BLaER1 treated with 17β-estradiol and CSF1 and Interleukin-3, amounts not matched to agents 10 nM and 100 nM (cell line): ENCODE measurements at regions not wholly inside any gene's neighbourhood (a gene's known extent, or its start where the extent isn't known, plus 50 kb on each side); places are given as distances from the start of the nearest gene placed in this dataset.

Experiments
- H3K27ac ChIP-seq, 11 experiments: shearing (Covaris generic); formaldehyde crosslinking; 2 replicates each; pipeline ENCODE4 v1.8.1; 2022
- H3K27me3 ChIP-seq, 11 experiments: shearing (Covaris generic); formaldehyde crosslinking; 2 replicates each; pipeline ENCODE4 v1.8.1; 2022
- H3K36me3 ChIP-seq, 11 experiments: shearing (Covaris generic); formaldehyde crosslinking; 2 replicates each; pipeline ENCODE4 v1.8.1; 2022
- H3K4me1 ChIP-seq, 10 experiments: shearing (Covaris generic); formaldehyde crosslinking; 2 replicates each; pipeline ENCODE4 v1.8.1; 2022
- H3K4me2 ChIP-seq, 11 experiments: shearing (Covaris generic); formaldehyde crosslinking; 2 replicates each; pipeline ENCODE4 v1.8.1; 2022
- H3K4me3 ChIP-seq, 10 experiments: shearing (Covaris generic); formaldehyde crosslinking; 2 replicates each; pipeline ENCODE4 v1.8.1; 2022
- H3K9ac ChIP-seq, 11 experiments: shearing (Covaris generic); formaldehyde crosslinking; 2 replicates each; pipeline ENCODE4 v1.8.1; 2022
- H3K9me3 ChIP-seq, 11 experiments: shearing (Covaris generic); formaldehyde crosslinking; replicated peaks in 1 of 11; 2 replicates each; pipeline ENCODE4 v1.8.1; 2022
- H4K20me1 ChIP-seq, 11 experiments: shearing (Covaris generic); formaldehyde crosslinking; 2 replicates each; pipeline ENCODE4 v1.8.1; 2022
- Cebpa-rat ChIP-seq, 11 experiments: shearing (Covaris generic); IDR thresholded peaks; 2 replicates each; pipeline ENCODE4 v1.8.1; 2022

GRCh38 chr5:29085142-29085541 is 2046.8 kb upstream of the CDH9 start:
- no peaks in the 10 kb centered on the region for H3K36me3 ChIP-seq
- H4K20me1 ChIP-seq = no peaks in the 10 kb centered on the region
- peak overlapping the region in 3 of 11 experiments; percentile 7 to 50 (median 31); a peak in 5 of 22 replicates for H3K4me2 ChIP-seq
- TF ChIP-seq Cebpa-rat (IDR thresholded peaks at IDR 0.05) = no peak
- no peak overlapping the region for H3K4me3 ChIP-seq
- H3K9ac ChIP-seq = no peak overlapping the region
- H3K4me1 ChIP-seq = peaks cover 8 to 59% (median 9%) of the 10 kb centered on the region in 10 experiments
- no peak overlapping the region for H3K27ac ChIP-seq
- no peaks in the 10 kb centered on the region for H3K27me3 ChIP-seq
- H3K9me3 ChIP-seq = no peaks in the 10 kb centered on the region

- no peak overlapping the region for H3K27ac ChIP-seq
These were observed 2041.4 kb upstream of the CDH9 start for GRCh38 chr5:29079771-29080170.

GRCh38 chr5:29077451-29077850 is 2039.1 kb upstream of the CDH9 start:
- Histone ChIP-seq H3K4me3 (no peak overlapping the region), H3K27me3 (no peaks in the 10 kb centered on the region), H3K27ac (no peak overlapping the region), H3K4me2 (no peak overlapping the region), H3K9me3 (no peaks in the 10 kb centered on the region), H3K9ac (no peak overlapping the region), H4K20me1 (no peaks in the 10 kb centered on the region), H3K4me1 (peaks cover 0 to 13% (median 0%) of the 10 kb centered on the region in 10 experiments; a peak in 5 of 20 replicates), H3K36me3 (no peaks in the 10 kb centered on the region)
- TF ChIP-seq Cebpa-rat (IDR thresholded peaks at IDR 0.05) = no peak

More at GRCh38 chr5:29079771-29080170, 2041.4 kb upstream of the CDH9 start:
- no peak for TF ChIP-seq Cebpa-rat (IDR thresholded peaks at IDR 0.05)
- Histone ChIP-seq H3K4me1 (peaks cover 0 to 32% (median 0%) of the 10 kb centered on the region in 10 experiments; a peak in 6 of 20 replicates), H3K4me2 (no peak overlapping the region), H3K36me3 (no peaks in the 10 kb centered on the region), H3K9ac (no peak overlapping the region), H3K4me3 (no peak overlapping the region), H4K20me1 (no peaks in the 10 kb centered on the region), H3K27me3 (no peaks in the 10 kb centered on the region), H3K9me3 (no peaks in the 10 kb centered on the region)

GRCh38 chr5:29069104-29069402 is 2030.7 kb upstream of the CDH9 start:
- no peak for TF ChIP-seq Cebpa-rat (IDR thresholded peaks at IDR 0.05)
- H4K20me1 ChIP-seq = no peaks in the 10 kb centered on the region

GRCh38 chr5:29061381-29061780 is 2023.0 kb upstream of the CDH9 start:
- Histone ChIP-seq H4K20me1 (no peaks in the 10 kb centered on the region), H3K4me2 (no peak overlapping the region), H3K27me3 (no peaks in the 10 kb centered on the region), H3K27ac (no peak overlapping the region), H3K4me3 (no peak overlapping the region), H3K4me1 (no peaks in the 10 kb centered on the region), H3K9me3 (no peaks in the 10 kb centered on the region; a peak in 1 of 22 replicates), H3K9ac (no peak overlapping the region), H3K36me3 (no peaks in the 10 kb centered on the region)
- no peak for TF ChIP-seq Cebpa-rat (IDR thresholded peaks at IDR 0.05)

More at GRCh38 chr5:29069104-29069402, 2030.7 kb upstream of the CDH9 start:
- Histone ChIP-seq H3K4me1 (no peaks in the 10 kb centered on the region), H3K36me3 (no peaks in the 10 kb centered on the region), H3K4me3 (no peak overlapping the region), H3K27me3 (no peaks in the 10 kb centered on the region), H3K9ac (no peak overlapping the region), H3K4me2 (no peak overlapping the region), H3K27ac (no peak overlapping the region), H3K9me3 (no peaks in the 10 kb centered on the region; a peak in 1 of 22 replicates)

GRCh38 chr5:29054694-29055093 is 2016.3 kb upstream of the CDH9 start:
- no peak overlapping the region for H3K4me2 ChIP-seq
- no peak overlapping the region for H3K4me3 ChIP-seq
- TF ChIP-seq Cebpa-rat (IDR thresholded peaks at IDR 0.05) = no peak

GRCh38 chr5:29054282-29054681 is 2015.9 kb upstream of the CDH9 start:
- Histone ChIP-seq H3K9ac (no peak overlapping the region), H3K27me3 (no peaks in the 10 kb centered on the region), H4K20me1 (no peaks in the 10 kb centered on the region), H3K4me1 (no peaks in the 10 kb centered on the region), H3K4me2 (no peak overlapping the region), H3K36me3 (no peaks in the 10 kb centered on the region), H3K9me3 (no peaks in the 10 kb centered on the region), H3K4me3 (no peak overlapping the region), H3K27ac (no peak overlapping the region)
- no peak for TF ChIP-seq Cebpa-rat (IDR thresholded peaks at IDR 0.05)

More at GRCh38 chr5:29054694-29055093, 2016.3 kb upstream of the CDH9 start:
- Histone ChIP-seq H4K20me1 (no peaks in the 10 kb centered on the region), H3K27ac (no peak overlapping the region), H3K27me3 (no peaks in the 10 kb centered on the region), H3K9ac (no peak overlapping the region), H3K36me3 (no peaks in the 10 kb centered on the region), H3K9me3 (no peaks in the 10 kb centered on the region), H3K4me1 (no peaks in the 10 kb centered on the region)

- Histone ChIP-seq H3K4me2 (no peak overlapping the region), H3K27me3 (no peaks in the 10 kb centered on the region), H3K9me3 (no peaks in the 10 kb centered on the region), H3K9ac (no peak overlapping the region), H3K4me1 (no peaks in the 10 kb centered on the region), H3K27ac (no peak overlapping the region), H3K36me3 (no peaks in the 10 kb centered on the region), H4K20me1 (no peaks in the 10 kb centered on the region), H3K4me3 (no peak overlapping the region)
- TF ChIP-seq Cebpa-rat (IDR thresholded peaks at IDR 0.05) = no peak
These were observed 2013.1 kb upstream of the CDH9 start for GRCh38 chr5:29051509-29051908.

GRCh38 chr5:29042152-29042551 is 2003.8 kb upstream of the CDH9 start:
- TF ChIP-seq Cebpa-rat (IDR thresholded peaks at IDR 0.05) = no peak
- H3K27me3 ChIP-seq = no peaks in the 10 kb centered on the region
- no peaks in the 10 kb centered on the region for H4K20me1 ChIP-seq
- no peak overlapping the region for H3K9ac ChIP-seq
- H3K4me1 ChIP-seq = peaks cover 0 to 4% (median 0%) of the 10 kb centered on the region in 10 experiments; a peak in 1 of 20 replicates
- no peaks in the 10 kb centered on the region for H3K9me3 ChIP-seq
- no peaks in the 10 kb centered on the region for H3K36me3 ChIP-seq
- no peak overlapping the region for H3K4me3 ChIP-seq
- H3K4me2 ChIP-seq = no peak overlapping the region
- H3K27ac ChIP-seq = no peak overlapping the region

- Histone ChIP-seq H3K9ac (no peak overlapping the region), H3K27ac (no peak overlapping the region), H3K9me3 (no peaks in the 10 kb centered on the region), H3K4me1 (peaks cover 0 to 3% (median 0%) of the 10 kb centered on the region in 10 experiments; a peak in 1 of 20 replicates), H3K36me3 (no peaks in the 10 kb centered on the region), H3K4me3 (no peak overlapping the region), H3K4me2 (no peak overlapping the region), H3K27me3 (no peaks in the 10 kb centered on the region), H4K20me1 (no peaks in the 10 kb centered on the region)
- no peak for TF ChIP-seq Cebpa-rat (IDR thresholded peaks at IDR 0.05)
These were observed 2002.0 kb upstream of the CDH9 start for GRCh38 chr5:29040404-29040803.
